DND-41 (cell line): ENCODE measurements at regions not wholly inside any gene's neighbourhood (a gene's known extent, or its start where the extent isn't known, plus 50 kb on each side); places are given as distances from the start of the nearest gene placed in this dataset.
"Not testable (repeated sequence)": the region's sequence is repeated elsewhere in the genome, so short reads cannot be mapped to it uniquely, and the experiment has no call there.

Experiments
- ATAC-seq: fragments of 200-7000 bp; cut with Tn5 transposase; 3 replicates; pipeline ENCODE4 v1.9.1; 2021; ENCODE audit warnings: low read depth; ENCODE audit not compliant: insufficient read depth
- DNase-seq: peaks from one replicate; pipeline ENCODE4 v3.0.0-alpha.2; 2020
- H2AFZ ChIP-seq: 2 replicates; pipeline ENCODE4 v1.6.0; 2012; ENCODE audit warnings: low read depth, low read length
- H3K27ac ChIP-seq: 2 replicates; pipeline ENCODE4 v1.5.1; 2012; ENCODE audit warnings: low read length, inconsistent platforms
- H3K27me3 ChIP-seq: fragments of 200-600 bp; sonication (generic); 2 replicates; pipeline ENCODE4 v1.6.0; 2012; ENCODE audit warnings: low read length, mild to moderate bottlenecking, inconsistent platforms; ENCODE audit not compliant: insufficient read depth, poor library complexity
- H3K36me3 ChIP-seq: 2 replicates; pipeline ENCODE4 v1.5.1; 2012; ENCODE audit warnings: low read length, inconsistent platforms; ENCODE audit not compliant: insufficient read depth
- H3K4me1 ChIP-seq: 2 replicates; pipeline ENCODE4 v1.5.1; 2012; ENCODE audit warnings: mild to moderate bottlenecking, low read length; ENCODE audit not compliant: insufficient read depth
- H3K4me2 ChIP-seq: 2 replicates; pipeline ENCODE4 v1.6.0; 2012; ENCODE audit warnings: mild to moderate bottlenecking, moderate library complexity, low read length, inconsistent platforms; ENCODE audit not compliant: insufficient read depth
- H3K4me3 ChIP-seq, 2 experiments: fragments of 200-600 bp in 1 of 2; shearing (Covaris generic) in 1 of 2; 2 replicates each; pipeline ENCODE4 v1.5.1; 2012 to 2016; ENCODE audit warnings: inconsistent platforms in 2 of 2, low read length in 2 of 2, mild to moderate bottlenecking in 2 of 2, low read depth in 1 of 2, moderate library complexity in 1 of 2
- H3K79me2 ChIP-seq: 2 replicates; pipeline ENCODE4 v1.6.0; 2012; ENCODE audit warnings: low read length, inconsistent platforms; ENCODE audit not compliant: insufficient read depth
- H3K9ac ChIP-seq: 2 replicates; pipeline ENCODE4 v1.6.0; 2012; ENCODE audit warnings: low read depth, mild to moderate bottlenecking, inconsistent platforms, low read length, moderate library complexity
- H3K9me3 ChIP-seq: 2 replicates; pipeline ENCODE4 v1.5.1; 2012; ENCODE audit warnings: low read length, moderate library complexity, mild to moderate bottlenecking, inconsistent platforms; ENCODE audit not compliant: insufficient read depth, severe bottlenecking
- H4K20me1 ChIP-seq: 2 replicates; pipeline ENCODE4 v1.6.0; 2012; ENCODE audit warnings: low read length; ENCODE audit not compliant: insufficient read depth
- EZH2 ChIP-seq: IDR thresholded peaks from 3 replicates; pipeline ENCODE4 v1.6.1; 2012; ENCODE audit warnings: borderline replicate concordance, low read depth, mild to moderate bottlenecking, moderate library complexity, low read length, inconsistent platforms; ENCODE audit not compliant: severe bottlenecking
- TF ChIP-seq, protein P1 (sequence below): IDR thresholded peaks from 2 replicates; pipeline ENCODE4 v1.5.1; 2012; ENCODE audit warnings: borderline replicate concordance, low read length, moderate library complexity, mild to moderate bottlenecking; ENCODE audit not compliant: poor library complexity, severe bottlenecking; ENCODE audit errors: extremely low read depth

- Histone ChIP-seq H3K4me3 (no peak overlapping the region), H3K9me3 (no peaks in the 10 kb centered on the region), H3K27ac (no peak overlapping the region), H3K27me3 (no peaks in the 10 kb centered on the region), H3K4me1 (no peaks in the 10 kb centered on the region), H3K4me2 (no peak overlapping the region), H3K36me3 (no peaks in the 10 kb centered on the region), H3K9ac (no peak overlapping the region), H3K79me2 (no peaks in the 10 kb centered on the region), H2AFZ (no peak overlapping the region), H4K20me1 (no peaks in the 10 kb centered on the region)
- DNase-seq, result no peak
- TF ChIP-seq EZH2, result no peak
- TF ChIP-seq, protein P1, sequence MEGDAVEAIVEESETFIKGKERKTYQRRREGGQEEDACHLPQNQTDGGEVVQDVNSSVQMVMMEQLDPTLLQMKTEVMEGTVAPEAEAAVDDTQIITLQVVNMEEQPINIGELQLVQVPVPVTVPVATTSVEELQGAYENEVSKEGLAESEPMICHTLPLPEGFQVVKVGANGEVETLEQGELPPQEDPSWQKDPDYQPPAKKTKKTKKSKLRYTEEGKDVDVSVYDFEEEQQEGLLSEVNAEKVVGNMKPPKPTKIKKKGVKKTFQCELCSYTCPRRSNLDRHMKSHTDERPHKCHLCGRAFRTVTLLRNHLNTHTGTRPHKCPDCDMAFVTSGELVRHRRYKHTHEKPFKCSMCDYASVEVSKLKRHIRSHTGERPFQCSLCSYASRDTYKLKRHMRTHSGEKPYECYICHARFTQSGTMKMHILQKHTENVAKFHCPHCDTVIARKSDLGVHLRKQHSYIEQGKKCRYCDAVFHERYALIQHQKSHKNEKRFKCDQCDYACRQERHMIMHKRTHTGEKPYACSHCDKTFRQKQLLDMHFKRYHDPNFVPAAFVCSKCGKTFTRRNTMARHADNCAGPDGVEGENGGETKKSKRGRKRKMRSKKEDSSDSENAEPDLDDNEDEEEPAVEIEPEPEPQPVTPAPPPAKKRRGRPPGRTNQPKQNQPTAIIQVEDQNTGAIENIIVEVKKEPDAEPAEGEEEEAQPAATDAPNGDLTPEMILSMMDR, result no peak
- ATAC-seq, result no peak
Measured at GRCh38 chr2:53509831-53510388, 257.7 kb upstream of the CHAC2 start.

DNA sequence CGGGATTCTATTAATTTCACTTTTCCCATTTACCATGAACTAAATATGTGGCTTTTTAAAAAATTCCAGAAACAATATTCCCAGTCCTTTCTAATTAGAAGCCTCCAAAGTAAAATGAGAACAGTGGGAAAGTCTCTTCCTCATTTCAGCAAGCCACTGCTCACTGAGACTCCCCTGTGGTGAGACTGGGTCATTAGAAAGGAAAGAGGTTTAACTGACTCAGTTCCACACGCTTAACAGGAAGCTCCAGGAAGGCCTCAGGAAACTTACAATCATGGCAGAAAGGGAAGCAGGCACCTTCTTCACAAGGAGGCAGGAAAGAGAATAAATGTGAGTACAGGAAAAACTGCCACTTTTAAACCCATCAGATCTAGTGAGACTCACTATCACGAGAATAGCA lies 258.9 kb upstream of the CHAC2 start:
- H2AFZ ChIP-seq, result no peak overlapping the region

DNA sequence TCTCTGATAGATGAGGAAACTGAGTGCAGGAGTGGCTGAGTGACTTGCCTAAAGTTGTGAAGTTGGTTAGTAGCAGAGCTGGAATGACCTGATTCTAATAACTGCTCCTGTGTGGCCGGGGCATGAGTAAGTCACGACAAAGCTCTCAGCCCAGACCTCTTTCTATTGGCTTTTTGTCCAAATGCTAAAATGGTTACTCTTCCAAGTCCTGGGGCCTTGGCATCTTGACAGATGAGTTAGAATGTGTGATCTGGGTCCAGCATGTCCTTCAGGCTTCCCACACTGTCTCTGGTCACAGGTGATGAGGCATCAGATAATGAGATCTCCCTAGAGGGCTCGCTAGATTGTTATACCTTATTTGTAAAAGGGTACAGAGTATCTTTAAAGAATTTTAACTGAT lies 260.5 kb upstream of the CHAC2 start:
- not testable (repeated sequence) for H3K9ac ChIP-seq, H3K27ac ChIP-seq, H3K79me2 ChIP-seq, H3K4me3 ChIP-seq, H3K36me3 ChIP-seq, H3K4me1 ChIP-seq, ATAC-seq, H3K27me3 ChIP-seq, DNase-seq, H2AFZ ChIP-seq, H4K20me1 ChIP-seq, H3K9me3 ChIP-seq, H3K4me2 ChIP-seq

More for the DNA sequence above, 258.9 kb upstream of the CHAC2 start:
- no peak overlapping the region for H3K27ac ChIP-seq
- no peaks in the 10 kb centered on the region for H3K36me3 ChIP-seq
- H4K20me1 ChIP-seq, result no peaks in the 10 kb centered on the region
- DNase-seq (no peak), ATAC-seq (no peak)
- TF ChIP-seq, protein P1, result no peak
- no peak for TF ChIP-seq EZH2
- no peaks in the 10 kb centered on the region for H3K4me1 ChIP-seq
- H3K9me3 ChIP-seq, result no peaks in the 10 kb centered on the region
- H3K4me2 ChIP-seq, result no peak overlapping the region
- no peak overlapping the region for H3K9ac ChIP-seq
- H3K79me2 ChIP-seq, result no peaks in the 10 kb centered on the region
- no peak overlapping the region for H3K4me3 ChIP-seq
- no peaks in the 10 kb centered on the region for H3K27me3 ChIP-seq

- Histone ChIP-seq H3K36me3 (no peaks in the 10 kb centered on the region), H4K20me1 (no peaks in the 10 kb centered on the region), H3K4me2 (no peak overlapping the region), H3K27me3 (no peaks in the 10 kb centered on the region), H3K9ac (no peak overlapping the region), H2AFZ (no peak overlapping the region), H3K9me3 (no peaks in the 10 kb centered on the region), H3K27ac (no peak overlapping the region), H3K4me1 (no peaks in the 10 kb centered on the region), H3K79me2 (no peaks in the 10 kb centered on the region), H3K4me3 (no peak overlapping the region)
- no peak for ATAC-seq
- no peak for DNase-seq
- TF ChIP-seq, protein P1, result no peak
- no peak for TF ChIP-seq EZH2
Measured at GRCh38 chr2:53505826-53506225, 261.8 kb upstream of the CHAC2 start.
